Psoas muscle (tissue), 7 donors: ENCODE measurements at regions not wholly inside any gene's neighbourhood (a gene's known extent, or its start where the extent isn't known, plus 50 kb on each side); places are given as distances from the start of the nearest gene placed in this dataset.

Source experiments
- ATAC-seq, 4 donors: fragments of 200-7000 bp; cut with Tn5 transposase; one replicate each; pipeline ENCODE4 v1.9.1; 2020; ENCODE audit warnings: moderate library complexity in 3 of 4, mild to moderate bottlenecking in 2 of 4
- DNase-seq, 2 donors: peaks; one replicate each; pipeline ENCODE4 v3.0.0-alpha.2; 2020
- H3K27ac ChIP-seq: fragments of 200-600 bp; one replicate; pipeline ENCODE4 v1.8.0; 2022
- H3K27me3 ChIP-seq, 3 donors: fragments of 200-600 bp in 1 of 3; one replicate each; pipeline versions ENCODE4 v1.6.1 to v1.8.0; 2013 to 2022; ENCODE audit warnings: low read length in 2 of 3, mild to moderate bottlenecking in 2 of 3, moderate library complexity in 1 of 3; ENCODE audit not compliant: insufficient read depth in 3 of 3
- H3K36me3 ChIP-seq, 2 donors: fragments of 200-600 bp in 1 of 2; one replicate each; pipeline versions ENCODE4 v1.6.1 to v1.8.0; 2013 to 2022; ENCODE audit warnings: low read depth in 1 of 2, mild to moderate bottlenecking in 1 of 2, moderate library complexity in 1 of 2; ENCODE audit not compliant: insufficient read depth in 1 of 2
- H3K4me1 ChIP-seq: fragments of 200-600 bp; one replicate; pipeline ENCODE4 v1.8.0; 2022
- H3K4me3 ChIP-seq: fragments of 200-600 bp; one replicate; pipeline ENCODE4 v1.8.0; 2022; ENCODE audit warnings: mild to moderate bottlenecking
- H3K9me3 ChIP-seq: fragments of 200-600 bp; one replicate; pipeline ENCODE4 v1.8.0; 2022
- WGBS, 3 donors: extraction: QIAGEN DNeasy Blood & Tissue Kit; methylation state at CpG; one replicate each; pipeline versions ENCODE4 v1.1.6 to v1.1.7; 2013; 5-methylcytosine and 5-hydroxymethylcytosine counted together
- intact Hi-C, 2 donors: fragments of 100-400 bp; cut with DNase I; formaldehyde crosslinking; loops; one replicate each; pipeline versions ENCODE4 v1.11.0 to v1.14.2; 2022
- TF ChIP-seq, protein P1 (sequence below): fragments of 200-600 bp; IDR thresholded peaks from one replicate; pipeline ENCODE4 v1.8.0; 2022; ENCODE audit warnings: antibody characterized with exemption
- donor health status: healthy with polysubstance abuse.
- donor health status: DM: no; HTN: no; CAD: no; lungs with moderate emphysema.
- donor health status: Bipolar disorder and iron deficiency.
- donor health status: healthy.
- donor health status: DM: yes; HTN: yes; CAD: no.
- donor health status: DM: no; HTN: no; CAD: no.
- donor health status: DM: yes; HTN: yes; CAD: no.

GRCh38 chr17:79465681-79466025 lies 145.2 kb downstream of the RBFOX3 start:
- intact Hi-C loops: no loop called here

DNA sequence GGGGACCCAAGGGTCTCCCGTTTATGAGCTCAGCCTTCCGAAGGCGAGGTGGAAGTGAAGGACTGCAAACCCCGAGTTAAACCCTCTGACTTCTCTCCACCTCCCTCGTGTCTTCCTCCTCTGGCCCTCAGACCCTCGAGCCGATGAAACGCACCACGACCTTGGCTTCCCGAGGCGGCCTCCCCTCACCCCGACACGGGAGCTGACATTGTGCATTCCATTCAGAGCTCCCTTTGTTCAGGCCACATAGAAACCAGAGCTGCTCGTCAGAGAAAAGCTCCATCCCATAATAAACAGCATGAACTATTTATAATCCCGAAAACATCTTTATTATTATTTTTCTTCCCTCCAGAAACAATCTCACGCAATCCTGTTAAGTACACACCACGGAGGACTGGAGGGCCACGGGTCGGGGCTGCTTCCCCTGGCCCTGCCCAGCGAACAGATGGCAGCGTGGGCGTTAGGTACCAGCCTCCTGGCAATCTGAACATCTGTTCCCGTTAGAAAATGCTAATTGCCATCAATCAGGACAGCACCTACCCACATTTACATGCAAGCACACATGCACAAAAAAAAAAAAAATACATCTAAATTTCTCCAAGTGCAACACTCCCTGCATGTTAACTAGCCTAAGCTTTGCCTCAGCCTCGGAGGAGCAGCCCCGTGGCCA lies 145.7 kb downstream of the RBFOX3 start:
- no peak for ATAC-seq
- TF ChIP-seq, protein P1, sequence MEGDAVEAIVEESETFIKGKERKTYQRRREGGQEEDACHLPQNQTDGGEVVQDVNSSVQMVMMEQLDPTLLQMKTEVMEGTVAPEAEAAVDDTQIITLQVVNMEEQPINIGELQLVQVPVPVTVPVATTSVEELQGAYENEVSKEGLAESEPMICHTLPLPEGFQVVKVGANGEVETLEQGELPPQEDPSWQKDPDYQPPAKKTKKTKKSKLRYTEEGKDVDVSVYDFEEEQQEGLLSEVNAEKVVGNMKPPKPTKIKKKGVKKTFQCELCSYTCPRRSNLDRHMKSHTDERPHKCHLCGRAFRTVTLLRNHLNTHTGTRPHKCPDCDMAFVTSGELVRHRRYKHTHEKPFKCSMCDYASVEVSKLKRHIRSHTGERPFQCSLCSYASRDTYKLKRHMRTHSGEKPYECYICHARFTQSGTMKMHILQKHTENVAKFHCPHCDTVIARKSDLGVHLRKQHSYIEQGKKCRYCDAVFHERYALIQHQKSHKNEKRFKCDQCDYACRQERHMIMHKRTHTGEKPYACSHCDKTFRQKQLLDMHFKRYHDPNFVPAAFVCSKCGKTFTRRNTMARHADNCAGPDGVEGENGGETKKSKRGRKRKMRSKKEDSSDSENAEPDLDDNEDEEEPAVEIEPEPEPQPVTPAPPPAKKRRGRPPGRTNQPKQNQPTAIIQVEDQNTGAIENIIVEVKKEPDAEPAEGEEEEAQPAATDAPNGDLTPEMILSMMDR: no peak
- peak in 1 of 2 donors; percentile 8 for DNase-seq
- Histone ChIP-seq H3K4me1 (no peaks in the 10 kb centered on the region), H3K27ac (no peak overlapping the region), H3K27me3 (peaks cover 0 to 76% (median 15%) of the 10 kb centered on the region in 3 donors), H3K36me3 (no peaks in the 10 kb centered on the region), H3K4me3 (no peak overlapping the region), H3K9me3 (no peaks in the 10 kb centered on the region)
- WGBS, 3 donors: 35 to 43% (median 36%) methylated on average over 22 to 25 of the region's 25 CpGs
- intact Hi-C loops: no loop called here

More at GRCh38 chr17:79465681-79466025, 145.2 kb downstream of the RBFOX3 start:
- ATAC-seq: no peak
- TF ChIP-seq, protein P1: no peak
- WGBS, 3 donors: 49 to 54% (median 52%) methylated on average over 14 of the region's 14 CpGs
- Histone ChIP-seq H3K27ac (no peak overlapping the region), H3K9me3 (no peaks in the 10 kb centered on the region), H3K4me3 (no peak overlapping the region), H3K27me3 (peaks cover 0 to 76% (median 13%) of the 10 kb centered on the region in 3 donors), H3K36me3 (no peaks in the 10 kb centered on the region), H3K4me1 (no peaks in the 10 kb centered on the region)
- DNase-seq: no peak

- H3K4me1 ChIP-seq: no peaks in the 10 kb centered on the region
- H3K9me3 ChIP-seq: no peaks in the 10 kb centered on the region
- DNase-seq (no peak), ATAC-seq (no peak)
- no peaks in the 10 kb centered on the region for H3K36me3 ChIP-seq
- H3K27ac ChIP-seq: no peak overlapping the region
- intact Hi-C loops: no loop called here
- H3K4me3 ChIP-seq: no peak overlapping the region
- TF ChIP-seq, protein P1: no peak
- peaks cover 0 to 76% (median 17%) of the 10 kb centered on the region in 3 donors for H3K27me3 ChIP-seq
- 52 to 57% (median 56%) methylated on average over 28 of the region's 28 CpGs for WGBS, 3 donors
Measured at GRCh38 chr17:79464318-79465010, 146.4 kb downstream of the RBFOX3 start.

GRCh38 chr17:79463421-79464317 lies 147.2 kb downstream of the RBFOX3 start:
- intact Hi-C loops: no loop called here
- ATAC-seq (no peak), DNase-seq (no peak)
- Histone ChIP-seq H3K36me3 (no peaks in the 10 kb centered on the region), H3K4me3 (no peak overlapping the region), H3K27me3 (peaks cover 0 to 76% (median 19%) of the 10 kb centered on the region in 3 donors), H3K27ac (no peak overlapping the region), H3K9me3 (no peaks in the 10 kb centered on the region), H3K4me1 (no peaks in the 10 kb centered on the region)
- TF ChIP-seq, protein P1: no peak
- WGBS, 3 donors: 85 to 87% (median 85%) methylated on average over 35 to 36 of the region's 36 CpGs
